ENCODE measurements at regions not wholly inside any gene's neighbourhood (a gene's known extent, or its start where the extent isn't known, plus 50 kb on each side); places are given as distances from the start of the nearest gene placed in this dataset.

DNA sequence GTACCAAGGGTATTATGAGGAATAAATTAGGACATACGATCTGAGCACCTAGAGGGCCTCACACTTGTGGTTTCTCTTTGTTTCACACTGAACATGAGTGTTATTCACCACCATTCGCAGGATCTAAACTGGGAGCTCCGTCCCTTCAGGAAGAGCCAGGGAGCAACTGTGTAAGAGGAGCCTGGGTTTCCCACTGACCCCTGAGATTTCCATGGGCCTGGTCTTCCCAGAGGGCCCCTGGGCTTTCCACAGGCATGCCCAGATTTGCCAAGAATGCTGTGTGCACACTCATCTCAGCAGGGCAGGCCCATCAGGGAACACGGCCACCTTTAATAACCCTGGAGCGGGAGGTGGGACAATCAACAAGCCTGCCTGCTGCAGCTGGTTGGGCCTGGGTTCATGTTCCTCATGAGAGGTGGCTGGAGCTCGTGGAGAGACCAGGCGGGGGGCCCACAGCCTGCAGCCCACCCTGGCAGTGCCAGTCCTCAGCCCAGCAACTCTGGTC, 416.8 kb upstream of the MYT1L start:
- H3K14ac ChIP-seq (ENCODE audit: insufficient read length) = no peak overlapping the region
- H3K4ac ChIP-seq (replicated peaks; ENCODE audit: insufficient read length, low read depth, low read length) = no peak overlapping the region
- H3K79me1 ChIP-seq (ENCODE audit: low read depth, low read length) = no peaks in the 10 kb centered on the region
- no peak overlapping the region for H2BK12ac ChIP-seq (ENCODE audit: low read depth, low read length)
- H3K9me3 ChIP-seq (ENCODE audit: insufficient read depth in 2 of 2, low read depth in 1 of 2, low read length in 1 of 2) = peaks cover 0 to 8% of the 10 kb centered on the region in 2 experiments; a peak in 1 of 4 replicates
- no peak overlapping the region for H3K18ac ChIP-seq (ENCODE audit: extremely low read depth, low read length)
- ChIA-PET CTCF (ENCODE audit: partially characterized antibody) (no interaction called here), POLR2A (ENCODE audit: partially characterized antibody) (no interaction called here)
- FAIRE-seq (no peak), DNase-seq (ENCODE audit: low read depth in 1 of 2, low spot score in 2 of 2) (no peak)
- no peak overlapping the region for H4K8ac ChIP-seq (ENCODE audit: extremely low read depth, insufficient read depth, low read length)
- H3K4me2 ChIP-seq (ENCODE audit: insufficient read depth in 1 of 2, low read depth in 2 of 2, low read length in 2 of 2) = no peak overlapping the region
- peaks cover 0 to 5% of the 10 kb centered on the region in 2 experiments for H4K20me1 ChIP-seq (replicated peaks in 1 of 2; ENCODE audit: control insufficient read depth in 1 of 2, insufficient read depth in 2 of 2, low read length in 2 of 2)
- H3K23ac ChIP-seq (ENCODE audit: insufficient read length) = no peak overlapping the region
- no peaks in the 10 kb centered on the region for H3K27me3 ChIP-seq (replicated peaks in 1 of 4; ENCODE audit: control insufficient read depth in 3 of 4, extremely low read depth in 1 of 4, insufficient read depth in 3 of 4, low read length in 3 of 4)
- no peak overlapping the region for H4K91ac ChIP-seq (replicated peaks; ENCODE audit: insufficient read length, low read length)
- H2AFZ ChIP-seq (ENCODE audit: low read length) = no peak overlapping the region
- no peak overlapping the region for H2AK5ac ChIP-seq (ENCODE audit: low read depth, low read length)
- no peak overlapping the region for H3K27ac ChIP-seq (ENCODE audit: low read depth, low read length)
- 88% methylated on average over 7 of the region's 7 CpGs; no CpG with 5 or more reads in 1 of the 2 experiments for WGBS, 2 experiments (ENCODE audit: extremely low coverage in 1 of 2, insufficient coverage in 1 of 2, insufficient read length in 1 of 2, insufficient replicate concordance in 2 of 2, low coverage in 1 of 2, low lambda C conversion rate in 2 of 2, missing lambda C conversion rate in 1 of 2)
- no peak overlapping the region for H2BK120ac ChIP-seq (replicated peaks; ENCODE audit: low read depth, low read length)
- H3K4me1 ChIP-seq (replicated peaks in 1 of 4; ENCODE audit: control insufficient read depth in 3 of 4, insufficient read depth in 4 of 4, low read length in 3 of 4) = no peaks in the 10 kb centered on the region
- H2BK20ac ChIP-seq (ENCODE audit: low read length) = no peak overlapping the region
- no peak overlapping the region for H2BK5ac ChIP-seq (ENCODE audit: low read depth, low read length)
- no peak overlapping the region for H3K4me3 ChIP-seq (ENCODE audit: extremely low read depth in 1 of 4, insufficient read depth in 2 of 4, low read depth in 3 of 4, low read length in 4 of 4)
- no peaks in the 10 kb centered on the region for H3K36me3 ChIP-seq (ENCODE audit: control insufficient read depth in 2 of 4, insufficient read depth in 4 of 4, low read length in 3 of 4)
- no peak overlapping the region for H3K56ac ChIP-seq (replicated peaks; ENCODE audit: insufficient read length, low read depth, low read length)
- H4K5ac ChIP-seq (ENCODE audit: insufficient read length, low read depth, low read length) = no peak overlapping the region
- H3K79me2 ChIP-seq (ENCODE audit: control insufficient read depth in 1 of 2, insufficient read depth in 2 of 2, low read length in 2 of 2) = no peaks in the 10 kb centered on the region
- H3K23me2 ChIP-seq (ENCODE audit: low read depth, low read length) = peaks cover 8% of the 10 kb centered on the region; the same call in 1 of the 2 replicates
- no peak overlapping the region for H3K9ac ChIP-seq (replicated peaks in 1 of 4; ENCODE audit: extremely low read depth in 1 of 4, low read depth in 3 of 4, low read length in 3 of 4)
- H2BK15ac ChIP-seq (ENCODE audit: low read length) = no peak overlapping the region
- TF ChIP-seq NANOG (IDR thresholded peaks at IDR 0.05; ENCODE audit: insufficient read depth, low read depth, low read length, poor library complexity, severe bottlenecking) = no peak
- no peak for TF ChIP-seq CBX5 (IDR thresholded peaks at IDR 0.05; ENCODE audit: low read depth, low read length)
- TF ChIP-seq, protein P1, sequence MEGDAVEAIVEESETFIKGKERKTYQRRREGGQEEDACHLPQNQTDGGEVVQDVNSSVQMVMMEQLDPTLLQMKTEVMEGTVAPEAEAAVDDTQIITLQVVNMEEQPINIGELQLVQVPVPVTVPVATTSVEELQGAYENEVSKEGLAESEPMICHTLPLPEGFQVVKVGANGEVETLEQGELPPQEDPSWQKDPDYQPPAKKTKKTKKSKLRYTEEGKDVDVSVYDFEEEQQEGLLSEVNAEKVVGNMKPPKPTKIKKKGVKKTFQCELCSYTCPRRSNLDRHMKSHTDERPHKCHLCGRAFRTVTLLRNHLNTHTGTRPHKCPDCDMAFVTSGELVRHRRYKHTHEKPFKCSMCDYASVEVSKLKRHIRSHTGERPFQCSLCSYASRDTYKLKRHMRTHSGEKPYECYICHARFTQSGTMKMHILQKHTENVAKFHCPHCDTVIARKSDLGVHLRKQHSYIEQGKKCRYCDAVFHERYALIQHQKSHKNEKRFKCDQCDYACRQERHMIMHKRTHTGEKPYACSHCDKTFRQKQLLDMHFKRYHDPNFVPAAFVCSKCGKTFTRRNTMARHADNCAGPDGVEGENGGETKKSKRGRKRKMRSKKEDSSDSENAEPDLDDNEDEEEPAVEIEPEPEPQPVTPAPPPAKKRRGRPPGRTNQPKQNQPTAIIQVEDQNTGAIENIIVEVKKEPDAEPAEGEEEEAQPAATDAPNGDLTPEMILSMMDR (IDR thresholded peaks at IDR 0.05; ENCODE audit: control extremely low read depth in 1 of 3, insufficient read depth in 1 of 3, low read depth in 1 of 3, low read length in 3 of 3) = no peak
- no peak for TF ChIP-seq KDM5A (IDR thresholded peaks at IDR 0.05; ENCODE audit: low read length)
- TF ChIP-seq, protein P2, sequence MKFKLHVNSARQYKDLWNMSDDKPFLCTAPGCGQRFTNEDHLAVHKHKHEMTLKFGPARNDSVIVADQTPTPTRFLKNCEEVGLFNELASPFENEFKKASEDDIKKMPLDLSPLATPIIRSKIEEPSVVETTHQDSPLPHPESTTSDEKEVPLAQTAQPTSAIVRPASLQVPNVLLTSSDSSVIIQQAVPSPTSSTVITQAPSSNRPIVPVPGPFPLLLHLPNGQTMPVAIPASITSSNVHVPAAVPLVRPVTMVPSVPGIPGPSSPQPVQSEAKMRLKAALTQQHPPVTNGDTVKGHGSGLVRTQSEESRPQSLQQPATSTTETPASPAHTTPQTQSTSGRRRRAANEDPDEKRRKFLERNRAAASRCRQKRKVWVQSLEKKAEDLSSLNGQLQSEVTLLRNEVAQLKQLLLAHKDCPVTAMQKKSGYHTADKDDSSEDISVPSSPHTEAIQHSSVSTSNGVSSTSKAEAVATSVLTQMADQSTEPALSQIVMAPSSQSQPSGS (IDR thresholded peaks at IDR 0.05; ENCODE audit: low read length) = no peak
- no peak for TF ChIP-seq TAF7 (optimal IDR thresholded peaks at IDR 0.05; ENCODE audit: borderline replicate concordance, low read depth, low read length)
- TF ChIP-seq TEAD4 (IDR thresholded peaks at IDR 0.05; ENCODE audit: low read depth, low read length) = no peak
- TF ChIP-seq KDM1A (IDR thresholded peaks at IDR 0.05; ENCODE audit: borderline replicate concordance, low read length) = no peak
- TF ChIP-seq CREB1 (IDR thresholded peaks at IDR 0.05) = no peak
- TF ChIP-seq SIRT6 (IDR thresholded peaks at IDR 0.05; ENCODE audit: low read length) = no peak
- TF ChIP-seq POLR2AphosphoS5 (IDR thresholded peaks at IDR 0.05; ENCODE audit: low read depth, low read length) = no peak

All from H1 (cell line).